BE2C (cell line): ENCODE measurements at regions not wholly inside any gene's neighbourhood (a gene's known extent, or its start where the extent isn't known, plus 50 kb on each side); places are given as distances from the start of the nearest gene placed in this dataset.

ENCODE experiments used
- DNase-seq: peaks from one replicate; pipeline ENCODE4 v3.0.0-alpha.2; 2020
- H3K27me3 ChIP-seq: fragments of 250-450 bp; sonication (Bioruptor Pico); 2 replicates; pipeline ENCODE4 v1.5.1; 2020; ENCODE audit warnings: mild to moderate bottlenecking
- H3K36me3 ChIP-seq: fragments of 250-450 bp; sonication (Bioruptor Pico); 2 replicates; pipeline ENCODE4 v1.5.1; 2020; ENCODE audit warnings: mild to moderate bottlenecking
- H3K4me1 ChIP-seq: fragments of 250-450 bp; sonication (Bioruptor Pico); 2 replicates; pipeline ENCODE4 v1.5.1; 2020
- H3K4me3 ChIP-seq: 2 replicates; pipeline ENCODE4 v1.5.1; 2011; ENCODE audit warnings: low read depth, low read length
- H3K9me3 ChIP-seq: fragments of 250-450 bp; sonication (Bioruptor Pico); 2 replicates; pipeline ENCODE4 v1.5.1; 2020
- TF ChIP-seq, protein P1 (sequence below): IDR thresholded peaks from 2 replicates; pipeline ENCODE4 v1.5.1; 2012; ENCODE audit warnings: mild to moderate bottlenecking, low read depth, low read length

DNA sequence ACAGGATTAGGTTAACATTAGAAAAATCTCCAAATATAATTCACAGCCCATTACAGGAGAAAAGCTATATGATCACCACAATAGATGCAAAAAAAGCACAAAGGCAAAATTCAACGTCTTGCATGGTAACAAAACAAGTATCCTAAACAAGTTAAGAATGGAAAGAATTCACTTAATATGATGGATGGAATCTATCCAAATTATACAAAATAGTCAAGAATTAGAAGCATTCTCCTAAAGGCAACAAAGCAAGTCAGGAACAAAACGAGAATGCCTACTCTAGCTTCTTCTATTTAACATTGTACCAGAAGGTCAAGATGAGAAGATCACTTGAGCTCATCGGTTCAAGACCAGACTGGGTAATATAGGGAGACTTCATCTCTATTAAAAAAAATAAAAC is 442.8 kb downstream of the SETD4 start:
- Histone ChIP-seq H3K4me3 (no peak overlapping the region), H3K4me1 (no peaks in the 10 kb centered on the region), H3K27me3 (no peaks in the 10 kb centered on the region), H3K9me3 (no peaks in the 10 kb centered on the region), H3K36me3 (no peaks in the 10 kb centered on the region)
- DNase-seq: no peak
- TF ChIP-seq, protein P1, sequence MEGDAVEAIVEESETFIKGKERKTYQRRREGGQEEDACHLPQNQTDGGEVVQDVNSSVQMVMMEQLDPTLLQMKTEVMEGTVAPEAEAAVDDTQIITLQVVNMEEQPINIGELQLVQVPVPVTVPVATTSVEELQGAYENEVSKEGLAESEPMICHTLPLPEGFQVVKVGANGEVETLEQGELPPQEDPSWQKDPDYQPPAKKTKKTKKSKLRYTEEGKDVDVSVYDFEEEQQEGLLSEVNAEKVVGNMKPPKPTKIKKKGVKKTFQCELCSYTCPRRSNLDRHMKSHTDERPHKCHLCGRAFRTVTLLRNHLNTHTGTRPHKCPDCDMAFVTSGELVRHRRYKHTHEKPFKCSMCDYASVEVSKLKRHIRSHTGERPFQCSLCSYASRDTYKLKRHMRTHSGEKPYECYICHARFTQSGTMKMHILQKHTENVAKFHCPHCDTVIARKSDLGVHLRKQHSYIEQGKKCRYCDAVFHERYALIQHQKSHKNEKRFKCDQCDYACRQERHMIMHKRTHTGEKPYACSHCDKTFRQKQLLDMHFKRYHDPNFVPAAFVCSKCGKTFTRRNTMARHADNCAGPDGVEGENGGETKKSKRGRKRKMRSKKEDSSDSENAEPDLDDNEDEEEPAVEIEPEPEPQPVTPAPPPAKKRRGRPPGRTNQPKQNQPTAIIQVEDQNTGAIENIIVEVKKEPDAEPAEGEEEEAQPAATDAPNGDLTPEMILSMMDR: no peak

DNA sequence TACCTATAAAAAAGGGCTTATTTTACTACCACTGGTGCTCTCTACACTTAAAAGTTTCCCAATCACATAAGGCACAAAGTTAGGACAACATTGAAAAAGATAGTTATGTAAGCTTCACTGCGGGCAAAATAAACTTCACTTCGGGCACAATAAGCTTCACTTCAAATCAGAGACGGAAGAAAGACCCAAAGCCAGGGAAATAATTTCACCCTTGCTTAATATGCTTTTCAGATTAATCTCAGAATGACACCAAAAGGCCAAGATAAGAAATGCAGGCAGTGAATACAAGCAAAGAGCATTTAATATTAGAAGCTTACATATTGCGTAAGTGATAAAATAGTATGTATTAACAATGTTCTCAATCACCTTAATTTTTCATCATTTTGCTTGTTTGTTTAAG is 444.2 kb downstream of the SETD4 start:
- no peak overlapping the region for H3K4me3 ChIP-seq
- no peaks in the 10 kb centered on the region for H3K36me3 ChIP-seq
- H3K27me3 ChIP-seq: no peaks in the 10 kb centered on the region
- H3K4me1 ChIP-seq: no peaks in the 10 kb centered on the region
- TF ChIP-seq, protein P1: no peak
- H3K9me3 ChIP-seq: no peaks in the 10 kb centered on the region
- no peak for DNase-seq

DNA sequence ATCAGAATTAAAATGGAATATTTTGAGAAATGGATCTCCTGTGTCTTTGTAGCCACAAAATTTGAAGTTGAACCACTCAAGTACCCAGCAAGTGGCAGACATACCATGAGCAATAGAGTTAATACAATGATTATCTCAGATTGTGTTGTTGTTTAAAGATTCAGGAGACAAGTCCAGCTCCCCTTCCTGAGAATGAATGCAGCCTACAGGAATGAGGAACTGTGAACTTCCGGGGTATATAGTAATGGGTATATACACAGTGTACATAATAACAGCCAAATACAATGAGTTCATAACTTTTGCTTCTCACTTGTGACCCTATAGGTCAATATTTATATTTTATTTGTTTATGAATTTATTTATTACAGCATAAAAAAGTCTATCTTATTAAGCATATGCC is 445.0 kb downstream of the SETD4 start:
- Histone ChIP-seq H3K36me3 (no peaks in the 10 kb centered on the region), H3K4me3 (no peak overlapping the region), H3K27me3 (no peaks in the 10 kb centered on the region), H3K4me1 (no peaks in the 10 kb centered on the region), H3K9me3 (no peaks in the 10 kb centered on the region)
- TF ChIP-seq, protein P1: no peak
- DNase-seq: no peak

DNA sequence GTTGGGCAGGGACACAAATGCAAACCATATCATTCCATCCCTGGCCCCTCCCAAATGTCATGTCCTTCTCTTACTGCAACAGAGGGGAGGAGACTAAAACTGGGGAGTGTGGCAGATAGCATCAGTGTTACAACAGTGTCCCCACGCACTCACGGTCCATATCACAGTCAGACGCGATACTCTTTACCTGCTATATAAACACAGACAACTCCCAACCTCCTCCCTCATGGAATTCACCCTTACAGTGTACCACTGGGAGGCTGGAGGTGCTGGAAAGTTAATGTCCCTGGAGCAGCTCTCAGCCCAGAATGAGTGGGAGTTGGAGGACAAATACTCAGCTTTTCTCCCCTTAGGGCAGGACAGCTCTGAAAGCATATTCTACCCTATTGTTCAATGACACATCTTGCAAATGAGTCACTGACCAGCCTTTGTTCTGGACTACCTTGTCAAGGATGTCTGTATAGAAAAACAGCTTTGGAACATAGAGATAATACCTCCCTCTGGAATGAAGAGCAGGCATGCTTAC is 445.9 kb downstream of the SETD4 start:
- Histone ChIP-seq H3K9me3 (no peaks in the 10 kb centered on the region), H3K4me3 (no peak overlapping the region), H3K27me3 (no peaks in the 10 kb centered on the region), H3K36me3 (no peaks in the 10 kb centered on the region), H3K4me1 (no peaks in the 10 kb centered on the region)
- TF ChIP-seq, protein P1: no peak
- DNase-seq: no peak

DNA sequence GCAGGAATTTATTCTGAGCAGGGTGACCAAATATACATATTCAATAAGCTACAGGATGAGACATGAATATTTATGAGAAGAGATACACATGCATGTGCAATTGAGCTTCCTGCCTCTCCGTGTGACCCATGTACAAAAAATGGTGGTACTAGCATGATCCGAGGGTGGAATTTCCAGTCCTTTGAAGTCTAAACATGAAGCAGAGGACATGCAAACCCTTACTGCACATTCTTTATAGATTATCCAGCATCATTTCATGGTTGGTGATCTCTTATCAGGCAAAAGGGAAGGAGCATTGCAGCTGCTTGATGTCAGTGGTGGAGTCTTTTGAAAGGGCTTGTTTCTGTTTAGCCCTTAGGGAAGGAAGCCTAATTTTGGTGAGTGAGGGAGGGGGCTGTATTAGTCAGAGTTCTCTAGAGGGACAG is 448.6 kb downstream of the SETD4 start:
- H3K27me3 ChIP-seq: no peaks in the 10 kb centered on the region
- TF ChIP-seq, protein P1: no peak
- DNase-seq: no peak

DNA sequence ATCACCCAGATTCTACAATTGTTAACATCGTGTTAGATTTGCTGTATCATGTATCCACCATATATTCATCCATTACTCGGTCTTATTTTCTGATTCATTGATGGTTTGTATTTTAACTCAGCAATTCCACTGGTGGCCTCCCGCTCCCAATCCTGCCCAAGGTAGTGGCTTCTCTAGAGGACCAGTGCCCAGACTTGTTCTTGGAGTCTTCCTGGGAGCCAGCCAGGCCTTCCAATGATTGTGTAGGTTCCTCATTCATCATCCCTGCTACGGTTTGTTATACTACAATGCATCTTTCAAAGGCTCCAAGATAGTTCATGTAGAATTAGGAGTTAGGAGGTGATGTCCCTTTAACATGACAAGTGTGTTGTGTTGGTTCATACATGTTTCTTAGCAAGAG is 451.1 kb downstream of the SETD4 start:
- no peaks in the 10 kb centered on the region for H3K4me1 ChIP-seq
- DNase-seq: no peak
- H3K27me3 ChIP-seq: no peaks in the 10 kb centered on the region
- no peaks in the 10 kb centered on the region for H3K9me3 ChIP-seq
- no peaks in the 10 kb centered on the region for H3K36me3 ChIP-seq
- TF ChIP-seq, protein P1: no peak
- H3K4me3 ChIP-seq: no peak overlapping the region

More for the DNA sequence above, 448.6 kb downstream of the SETD4 start:
- Histone ChIP-seq H3K4me3 (no peak overlapping the region), H3K4me1 (no peaks in the 10 kb centered on the region), H3K9me3 (no peaks in the 10 kb centered on the region), H3K36me3 (no peaks in the 10 kb centered on the region)
